Ectodermal cell (in vitro differentiated cells): ENCODE measurements at regions not wholly inside any gene's neighbourhood (a gene's known extent, or its start where the extent isn't known, plus 50 kb on each side); places are given as distances from the start of the nearest gene placed in this dataset.
"Not testable (repeated sequence)": the region's sequence is repeated elsewhere in the genome, so short reads cannot be mapped to it uniquely, and the experiment has no call there.

ENCODE experiments used
- H3K27ac ChIP-seq: 2 replicates; pipeline ENCODE4 v1.7.0; 2013; ENCODE audit warnings: mild to moderate bottlenecking, low read depth, low read length; ENCODE audit not compliant: insufficient read depth, poor library complexity, severe bottlenecking
- H3K27me3 ChIP-seq: 2 replicates; pipeline ENCODE4 v1.7.0; 2013; ENCODE audit warnings: mild to moderate bottlenecking, low read length; ENCODE audit not compliant: insufficient read depth, control insufficient read depth, poor library complexity, severe bottlenecking
- H3K36me3 ChIP-seq: one replicate; pipeline ENCODE4 v1.7.0; 2013; ENCODE audit warnings: low read length; ENCODE audit not compliant: control insufficient read depth, insufficient read depth
- H3K4me1 ChIP-seq: one replicate; pipeline ENCODE4 v1.7.0; 2013; ENCODE audit warnings: low read length; ENCODE audit not compliant: control insufficient read depth, insufficient read depth
- H3K4me3 ChIP-seq: 2 replicates; pipeline ENCODE4 v1.7.0; 2013; ENCODE audit warnings: low read depth, low read length, control low read depth; ENCODE audit not compliant: insufficient read depth
- H3K9me3 ChIP-seq: 2 replicates; pipeline ENCODE4 v1.7.0; 2013; ENCODE audit warnings: mild to moderate bottlenecking, low read length, moderate library complexity; ENCODE audit not compliant: control insufficient read depth
- WGBS, 2 experiments: methylation state at CpG; one replicate each; pipeline ENCODE4 v1.1.7; 2013; ENCODE audit warnings: missing lambda C conversion rate in 2 of 2; 5-methylcytosine and 5-hydroxymethylcytosine counted together

GRCh38 chr1:229736376-229736775 lies 110.3 kb downstream of the URB2 start:
- Histone ChIP-seq H3K9me3 (peaks cover 4% of the 10 kb centered on the region), H3K4me3 (no peak overlapping the region), H3K27me3 (no peaks in the 10 kb centered on the region), H3K27ac (no peak overlapping the region), H3K36me3 (no peaks in the 10 kb centered on the region), H3K4me1 (no peaks in the 10 kb centered on the region)

- H3K4me1 ChIP-seq, H3K27ac ChIP-seq: not testable (repeated sequence)
- WGBS, 2 experiments, result 82 to 87% methylated on average over 1 of the region's 1 CpG
These were observed 116.6 kb downstream of the URB2 start for GRCh38 chr1:229742614-229743013.

GRCh38 chr1:229749992-229750391 lies 123.9 kb downstream of the URB2 start:
- 89 to 91% methylated on average over 4 of the region's 4 CpGs for WGBS, 2 experiments
- H3K27ac ChIP-seq, result no peak overlapping the region
- H3K9me3 ChIP-seq, result no peaks in the 10 kb centered on the region
- H3K36me3 ChIP-seq, result no peaks in the 10 kb centered on the region
- no peaks in the 10 kb centered on the region for H3K27me3 ChIP-seq
- H3K4me3 ChIP-seq, result no peak overlapping the region
- no peaks in the 10 kb centered on the region for H3K4me1 ChIP-seq

More at GRCh38 chr1:229742614-229743013, 116.6 kb downstream of the URB2 start:
- not testable (repeated sequence) for H3K4me3 ChIP-seq, H3K27me3 ChIP-seq, H3K9me3 ChIP-seq, H3K36me3 ChIP-seq

- H3K4me3 ChIP-seq, result no peak overlapping the region
- H3K9me3 ChIP-seq, result no peaks in the 10 kb centered on the region
- H3K4me1 ChIP-seq, result no peaks in the 10 kb centered on the region
- no peaks in the 10 kb centered on the region for H3K27me3 ChIP-seq
- no peak overlapping the region for H3K27ac ChIP-seq
- H3K36me3 ChIP-seq, result no peaks in the 10 kb centered on the region
These were observed 125.6 kb downstream of the URB2 start for GRCh38 chr1:229751610-229752009.

GRCh38 chr1:229752679-229753078 lies 126.6 kb downstream of the URB2 start:
- H3K27ac ChIP-seq, result no peak overlapping the region
- no peaks in the 10 kb centered on the region for H3K27me3 ChIP-seq
- no peak overlapping the region for H3K4me3 ChIP-seq
- H3K9me3 ChIP-seq, result no peaks in the 10 kb centered on the region
- WGBS, 2 experiments, result 90 to 95% methylated on average over 5 of the region's 5 CpGs
- no peaks in the 10 kb centered on the region for H3K36me3 ChIP-seq
- H3K4me1 ChIP-seq, result no peaks in the 10 kb centered on the region

DNA sequence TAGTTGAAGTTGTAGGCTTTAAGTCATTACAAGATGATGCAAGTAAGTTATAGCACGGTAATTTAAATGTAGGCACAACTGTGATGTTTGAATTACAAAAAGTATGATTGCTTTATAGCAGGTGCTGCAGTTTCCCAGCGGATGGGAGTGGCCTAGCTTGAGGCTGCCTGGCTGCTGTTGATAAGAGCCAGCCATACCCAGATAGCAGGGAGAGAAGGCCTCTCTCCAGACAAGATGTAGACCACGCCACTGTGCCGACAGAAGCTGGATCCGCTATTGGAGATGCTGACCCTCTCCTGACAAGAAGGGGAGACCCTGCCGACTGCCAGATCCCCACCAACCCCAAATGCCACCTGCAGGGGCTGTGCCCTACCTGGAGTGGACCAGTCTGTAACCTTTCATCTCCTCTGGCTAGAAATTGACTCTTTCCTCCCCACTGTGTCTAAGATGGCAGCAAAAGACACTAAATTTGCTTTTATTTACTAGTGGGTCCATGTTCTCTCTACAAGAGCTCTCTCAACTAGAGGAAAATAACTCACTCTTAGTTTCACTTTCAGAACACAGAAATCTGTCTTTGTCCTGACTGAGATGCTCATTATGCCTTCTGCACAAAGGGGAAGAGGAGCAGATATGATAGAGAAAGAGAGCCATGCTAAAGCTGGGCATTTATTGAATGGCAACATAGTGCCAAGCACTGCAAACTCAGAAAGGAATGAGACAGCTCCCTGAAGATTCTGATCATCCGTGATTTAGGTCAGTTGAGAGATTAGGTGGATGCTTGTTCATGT lies 127.9 kb downstream of the URB2 start:
- WGBS, 2 experiments, result 88 to 92% methylated on average over 7 of the region's 7 CpGs

DNA sequence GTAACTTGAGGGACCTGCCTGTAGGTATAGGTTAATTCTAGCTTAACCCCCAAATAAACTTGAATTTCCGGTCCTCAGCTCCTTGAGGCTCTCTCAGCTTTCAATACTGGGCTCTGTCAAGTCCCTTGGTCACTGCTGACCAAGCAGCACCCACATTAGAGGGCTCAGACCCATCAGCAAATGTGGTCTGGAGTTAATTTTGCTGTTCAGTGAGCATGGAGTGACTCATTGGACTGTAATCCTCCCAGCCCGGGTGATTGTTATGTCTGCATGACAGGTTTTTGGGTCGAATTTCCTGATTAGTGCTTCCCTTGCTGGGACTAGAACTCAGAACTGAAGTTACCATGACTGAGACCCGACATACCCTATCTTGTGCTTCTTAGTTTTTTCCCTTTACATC lies 130.6 kb downstream of the URB2 start:
- Histone ChIP-seq H3K36me3 (no peaks in the 10 kb centered on the region), H3K9me3 (no peaks in the 10 kb centered on the region), H3K4me1 (no peaks in the 10 kb centered on the region), H3K4me3 (no peak overlapping the region), H3K27me3 (no peaks in the 10 kb centered on the region), H3K27ac (no peak overlapping the region)
- 89 to 94% methylated on average over 4 of the region's 4 CpGs for WGBS, 2 experiments

More for the DNA sequence above, 127.9 kb downstream of the URB2 start:
- no peaks in the 10 kb centered on the region for H3K36me3 ChIP-seq
- H3K9me3 ChIP-seq, result no peaks in the 10 kb centered on the region
- no peak overlapping the region for H3K4me3 ChIP-seq
- no peaks in the 10 kb centered on the region for H3K27me3 ChIP-seq
- H3K27ac ChIP-seq, result no peak overlapping the region
- H3K4me1 ChIP-seq, result no peaks in the 10 kb centered on the region

DNA sequence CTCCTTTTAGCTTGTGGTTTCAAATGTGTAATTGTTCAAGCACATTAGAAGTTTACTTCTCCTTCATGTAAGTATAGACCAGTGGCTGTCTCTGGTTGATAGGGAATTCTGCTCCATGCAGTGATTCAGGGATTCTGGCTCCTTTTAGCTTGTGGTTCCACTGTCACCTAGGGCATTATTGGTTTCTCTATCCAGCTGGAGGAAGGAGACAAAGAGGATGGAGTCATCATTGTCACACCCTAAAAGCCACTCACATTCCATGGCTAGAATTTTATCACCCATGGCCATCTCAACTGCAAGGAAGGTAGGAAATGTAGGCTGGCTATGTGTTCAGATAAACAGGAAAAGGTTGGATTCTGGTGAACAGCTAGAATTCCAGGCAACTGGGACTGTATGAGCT lies 131.2 kb downstream of the URB2 start:
- H3K27me3 ChIP-seq, result no peaks in the 10 kb centered on the region
- no peak overlapping the region for H3K4me3 ChIP-seq
- H3K4me1 ChIP-seq, result no peaks in the 10 kb centered on the region
- H3K27ac ChIP-seq, result no peak overlapping the region
- H3K9me3 ChIP-seq, result no peaks in the 10 kb centered on the region
- H3K36me3 ChIP-seq, result no peaks in the 10 kb centered on the region

- Histone ChIP-seq H3K27me3 (no peaks in the 10 kb centered on the region), H3K4me1 (no peaks in the 10 kb centered on the region), H3K36me3 (no peaks in the 10 kb centered on the region), H3K9me3 (no peaks in the 10 kb centered on the region), H3K27ac (no peak overlapping the region), H3K4me3 (no peak overlapping the region)
- WGBS, 2 experiments, result 94% methylated on average over 15 of the region's 15 CpGs
These were observed 132.3 kb downstream of the URB2 start for GRCh38 chr1:229758101-229759036.

GRCh38 chr1:229759037-229759435 lies 133.0 kb downstream of the URB2 start:
- Histone ChIP-seq H3K9me3 (no peaks in the 10 kb centered on the region), H3K27ac (no peak overlapping the region), H3K4me3 (no peak overlapping the region), H3K27me3 (no peaks in the 10 kb centered on the region), H3K4me1 (no peaks in the 10 kb centered on the region), H3K36me3 (no peaks in the 10 kb centered on the region)
- WGBS, 2 experiments, result 92 to 94% methylated on average over 5 of the region's 5 CpGs
